ENCODE measurements at regions not wholly inside any gene's neighbourhood (a gene's known extent, or its start where the extent isn't known, plus 50 kb on each side); places are given as distances from the start of the nearest gene placed in this dataset.

DNA sequence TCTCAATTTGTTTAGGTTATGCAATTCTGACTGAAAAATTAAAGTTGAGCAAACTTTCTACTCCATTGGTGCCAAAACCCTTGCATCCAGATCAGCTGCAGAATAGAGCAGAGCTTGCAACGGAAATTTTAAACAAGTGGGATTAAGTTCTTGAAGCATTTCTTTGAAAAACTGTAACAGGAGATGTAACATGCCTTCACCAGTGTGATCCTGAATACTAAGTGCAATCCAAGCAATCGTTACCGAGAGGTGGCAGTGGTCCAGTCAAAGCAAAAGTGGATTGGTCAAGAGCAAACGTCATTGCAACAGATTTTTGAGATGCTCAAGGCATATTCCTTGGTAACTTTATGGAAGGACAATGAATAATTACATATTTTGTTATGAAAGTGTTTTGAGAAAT lies 841.1 kb upstream of the SLITRK5 start:
- TF ChIP-seq GATA2 (IDR thresholded peaks at IDR 0.05; ENCODE audit: low read depth, low read length) (no peak), GATA3 (IDR thresholded peaks at IDR 0.05; ENCODE audit: low read depth, low read length) (no peak)
